Right lung (tissue), 2 donors: ENCODE measurements at regions not wholly inside any gene's neighbourhood (a gene's known extent, or its start where the extent isn't known, plus 50 kb on each side); places are given as distances from the start of the nearest gene placed in this dataset.
A peak's percentile ranks its signal among the peaks of the same experiment; 100 is the strongest.

ENCODE experiments used
- DNase-seq, 2 donors: peaks; one replicate each; pipeline ENCODE4 v3.0.0-alpha.2; 2013

DNA sequence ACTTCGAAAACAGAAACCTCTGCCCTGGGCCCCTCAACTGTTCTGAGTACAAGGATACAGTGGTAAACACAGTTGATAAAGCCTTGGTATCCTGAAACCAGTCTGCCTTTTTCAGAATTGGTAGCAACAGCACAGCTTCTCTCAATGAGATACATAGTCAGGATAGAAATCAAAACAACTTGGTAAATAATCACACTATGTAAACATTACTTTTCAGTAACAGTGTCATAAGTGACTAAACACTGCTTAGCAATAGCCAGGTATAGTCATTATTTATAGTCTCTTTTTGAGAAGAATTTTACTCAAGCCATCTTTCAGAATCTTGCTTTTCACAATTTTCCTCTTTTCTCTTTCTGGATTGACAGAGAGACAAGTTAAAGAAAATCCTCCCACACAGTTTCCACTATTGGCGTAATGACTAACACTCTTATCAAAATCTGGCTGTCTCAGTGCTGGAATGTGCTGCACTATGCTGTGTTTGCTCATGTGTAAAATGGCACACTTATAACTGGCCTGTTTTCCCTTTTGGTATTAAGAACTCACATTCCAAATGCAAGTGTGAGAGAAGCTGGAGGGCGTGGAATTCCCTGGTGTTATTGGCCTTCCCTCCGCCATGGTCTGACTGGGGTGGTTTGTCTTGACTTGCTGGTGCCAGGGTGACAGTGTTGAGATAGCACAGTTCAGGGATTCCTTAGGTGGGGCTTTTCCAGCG, 368.8 kb downstream of the TDRD3 start:
- no peak for DNase-seq

DNA sequence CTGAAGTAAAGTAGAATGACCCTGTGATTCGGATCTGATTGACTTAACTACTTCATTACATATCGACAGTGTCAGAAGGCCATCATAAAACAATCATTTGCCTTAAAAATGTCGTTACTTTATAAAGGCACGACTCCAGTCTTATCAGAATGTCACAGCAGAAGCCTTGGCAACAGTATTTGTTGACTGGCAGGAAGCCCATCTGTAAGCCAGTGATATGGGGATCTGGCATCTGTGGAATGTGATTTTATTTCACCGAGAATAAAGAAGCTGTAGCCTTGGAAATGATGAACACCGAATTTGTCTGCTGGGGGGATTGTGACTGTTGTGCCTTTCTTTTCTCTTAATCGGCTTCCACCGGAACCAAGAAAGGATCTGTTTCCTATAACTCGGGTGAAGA, 362.5 kb downstream of the TDRD3 start:
- DNase-seq, result peak in 1 of 2 donors; percentile 21

DNA sequence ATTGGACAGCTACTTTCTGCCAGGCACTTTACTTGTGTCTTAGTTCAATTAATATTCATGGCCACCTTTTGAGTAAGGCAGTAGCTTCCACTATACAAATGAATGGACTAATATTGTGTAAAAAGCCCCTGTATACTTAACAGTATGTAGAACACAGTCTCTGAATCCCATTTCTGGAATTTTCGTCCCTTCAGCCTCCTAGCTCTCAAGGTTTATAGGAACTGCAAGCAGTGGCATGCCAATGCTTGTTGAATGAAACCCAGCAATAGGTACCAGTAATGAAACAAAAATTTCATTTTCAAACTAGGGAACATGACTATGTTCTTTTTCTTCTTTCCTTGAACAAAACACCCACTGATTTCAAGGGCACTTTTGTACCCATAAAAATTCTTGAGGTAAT, 361.6 kb downstream of the TDRD3 start:
- no peak for DNase-seq

DNA sequence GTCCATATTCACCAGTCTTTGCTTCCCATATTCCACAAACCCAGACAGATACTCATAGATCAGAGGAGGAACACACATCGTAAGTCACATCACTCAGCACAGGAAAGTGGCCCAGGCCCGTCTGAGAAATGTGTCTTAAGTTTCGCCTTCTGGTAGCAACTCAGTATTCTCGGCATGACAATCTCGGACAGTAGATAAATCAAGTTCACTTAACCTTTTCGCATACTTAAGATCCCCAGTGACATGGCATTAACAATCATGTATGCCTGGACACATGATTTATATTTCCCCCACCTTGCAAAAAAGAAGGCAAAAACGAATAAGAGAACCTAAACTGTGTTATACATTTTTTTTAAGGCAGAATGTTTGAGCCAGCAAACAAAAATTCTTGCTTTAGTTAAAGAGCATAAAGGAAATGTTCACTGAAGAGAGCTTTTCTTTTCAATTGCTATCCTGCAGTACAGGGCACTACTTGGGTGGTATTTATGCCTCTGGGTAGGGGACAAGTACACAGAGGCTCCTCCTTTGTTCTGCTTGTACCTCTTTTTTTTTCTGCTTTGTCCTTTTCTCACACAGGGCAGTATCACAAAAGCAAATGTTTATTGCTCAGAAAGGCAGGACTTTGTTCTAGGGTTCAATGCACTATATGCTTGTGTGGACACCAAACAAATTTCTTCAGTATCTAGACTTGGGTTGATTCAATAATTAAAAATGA, 360.6 kb downstream of the TDRD3 start:
- DNase-seq, result no peak

DNA sequence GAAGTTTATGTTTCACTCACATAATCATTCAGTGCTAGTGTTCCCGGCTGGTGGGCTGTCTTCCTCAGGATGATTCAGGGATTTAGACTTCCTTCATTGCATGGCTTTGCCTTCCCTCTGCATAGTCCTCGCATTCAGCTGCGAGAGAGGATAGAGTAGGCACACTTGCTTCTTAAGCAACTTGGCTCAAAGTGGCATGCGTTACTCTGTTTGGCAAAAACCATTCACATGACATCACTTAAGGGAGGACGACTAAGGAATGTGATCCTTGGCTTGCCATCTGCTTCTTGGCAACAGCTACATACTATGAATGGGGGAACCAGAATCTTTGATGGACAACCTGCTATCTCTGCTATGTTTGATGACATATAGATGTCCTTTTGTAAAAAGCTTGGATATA, 359.3 kb downstream of the TDRD3 start:
- no peak for DNase-seq

DNA sequence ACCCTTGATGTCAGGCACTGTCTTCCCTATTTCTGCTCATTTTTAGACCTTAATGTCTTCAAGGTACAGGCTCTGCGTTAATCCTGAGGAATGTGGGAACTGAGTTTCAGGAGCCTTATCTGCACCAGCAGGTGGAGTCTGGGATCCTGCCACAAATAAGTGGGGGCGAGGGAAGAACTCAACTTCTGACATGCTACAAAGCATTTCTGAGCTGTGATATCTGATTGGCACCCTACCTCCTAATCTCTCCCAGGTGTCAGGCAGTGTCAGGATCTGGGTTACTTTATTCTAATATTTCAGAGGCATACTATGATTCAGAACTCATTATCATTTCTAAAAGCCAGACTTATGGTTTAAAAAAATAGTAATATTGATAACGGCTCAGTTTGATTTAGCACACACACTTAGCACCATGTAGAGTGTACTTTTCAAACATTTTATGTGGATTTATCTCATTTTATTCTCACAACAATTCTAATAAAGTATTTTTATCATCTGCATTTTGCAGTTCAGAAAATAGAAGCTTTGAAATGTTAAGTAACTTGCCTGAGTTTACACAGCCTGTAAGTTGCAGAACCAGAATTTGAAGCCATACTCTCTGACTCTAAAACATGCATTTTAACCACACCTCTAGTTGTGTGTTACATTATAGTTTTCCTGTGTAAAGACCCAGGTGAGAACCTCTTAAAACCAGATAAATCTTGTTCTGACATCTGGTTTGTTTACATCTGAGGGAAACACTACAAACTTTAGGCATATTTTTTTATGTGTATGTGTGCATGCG, 358.6 kb downstream of the TDRD3 start:
- DNase-seq, result no peak

DNA sequence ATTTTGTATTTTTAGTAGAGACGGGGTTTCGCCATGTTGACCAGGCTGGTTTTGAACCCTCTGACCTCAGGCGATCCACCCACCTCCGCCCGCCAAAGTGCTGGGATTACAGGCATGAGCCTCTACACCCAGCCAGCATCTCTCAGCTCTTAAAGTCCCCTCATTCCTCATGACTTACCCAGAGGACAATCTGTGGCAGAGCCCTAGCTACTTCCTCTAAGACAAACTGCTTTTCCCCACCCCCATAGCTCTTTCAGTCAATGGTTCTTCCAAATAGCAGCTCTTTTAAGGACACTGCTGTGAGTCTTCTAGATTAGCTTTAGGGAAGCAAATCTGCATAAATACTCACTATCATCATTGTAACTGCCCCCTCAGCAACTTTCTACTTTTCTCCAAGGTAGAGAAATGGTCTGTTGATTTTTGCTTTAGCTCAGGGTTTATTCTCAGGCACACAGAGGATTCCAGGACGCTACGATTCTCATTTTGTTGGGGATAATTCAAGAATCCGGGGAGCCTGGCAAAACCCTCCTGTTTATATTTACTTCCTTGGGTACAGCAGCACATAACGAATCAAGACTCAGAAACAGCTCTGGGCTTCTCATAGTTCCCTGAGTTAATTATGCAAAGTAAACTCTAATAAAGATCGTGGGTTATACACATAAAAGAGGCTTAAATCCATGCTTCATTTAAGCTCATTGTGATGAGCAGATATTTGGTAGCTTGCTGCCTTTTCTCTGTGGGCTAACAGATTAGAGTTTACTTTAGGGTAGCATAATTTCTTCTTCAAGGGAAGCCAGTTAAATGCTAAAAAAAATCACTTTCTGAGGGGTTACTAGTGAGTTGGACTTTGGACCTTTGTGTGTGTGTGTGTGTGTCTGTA, 357.4 kb downstream of the TDRD3 start:
- no peak for DNase-seq

DNA sequence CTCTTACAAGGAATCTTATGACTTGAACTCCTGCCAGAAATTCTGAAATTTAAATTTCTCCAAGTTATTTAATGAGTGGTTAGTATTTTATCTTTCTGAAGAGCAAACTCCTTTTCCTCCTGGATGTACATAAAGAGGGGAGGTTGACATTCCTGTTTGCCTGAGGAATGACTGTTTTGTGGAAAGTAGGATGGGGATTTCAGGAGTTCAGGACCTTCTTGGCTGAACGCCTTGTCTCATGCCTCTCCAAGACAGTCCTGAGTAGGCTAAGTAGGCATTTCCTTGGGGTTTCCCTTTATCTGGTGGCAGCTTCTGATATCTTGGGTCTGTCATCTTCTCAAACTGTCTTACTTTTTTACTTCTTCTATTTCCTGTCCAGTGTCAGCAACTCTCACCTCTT, 356.6 kb downstream of the TDRD3 start:
- DNase-seq, result no peak

DNA sequence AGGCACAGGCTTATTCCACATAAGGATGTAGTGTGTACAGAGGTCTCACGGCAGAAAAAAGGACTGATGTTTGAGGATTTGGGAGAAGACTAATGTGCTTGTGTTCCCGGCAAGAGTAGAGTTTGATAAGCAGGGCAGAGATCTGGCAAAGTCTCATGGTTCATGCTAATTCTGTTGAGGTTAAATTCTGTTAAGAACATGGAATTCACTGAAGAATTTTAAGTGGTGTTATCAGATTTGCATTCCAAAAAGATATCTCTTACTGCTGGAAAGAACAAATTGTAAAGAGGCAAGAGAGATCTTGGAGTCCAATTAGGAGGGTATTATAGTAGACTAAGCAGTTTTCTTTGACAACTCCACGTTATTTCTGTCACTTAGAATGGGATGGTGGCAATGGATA, 348.3 kb downstream of the TDRD3 start:
- DNase-seq, result no peak

DNA sequence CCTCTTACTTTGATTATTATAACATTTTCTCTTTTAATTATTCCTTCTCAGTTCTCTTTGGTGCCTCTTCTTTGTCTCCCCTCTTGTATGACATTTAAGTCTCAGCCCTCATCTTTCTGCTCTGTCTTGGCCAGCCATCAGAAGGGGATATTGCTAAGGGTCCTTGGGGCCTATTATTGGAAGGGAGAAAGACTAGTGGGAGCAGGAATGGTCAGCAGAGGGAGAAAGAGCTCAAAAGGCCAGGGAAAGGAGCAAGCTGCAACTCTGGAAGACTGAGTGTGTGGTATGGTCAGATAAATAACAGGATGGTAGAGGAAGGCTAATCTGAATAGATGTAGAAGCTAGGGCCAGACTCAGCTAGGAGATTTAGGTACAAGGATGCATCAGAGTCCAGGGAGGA, 336.9 kb downstream of the TDRD3 start:
- no peak for DNase-seq

DNA sequence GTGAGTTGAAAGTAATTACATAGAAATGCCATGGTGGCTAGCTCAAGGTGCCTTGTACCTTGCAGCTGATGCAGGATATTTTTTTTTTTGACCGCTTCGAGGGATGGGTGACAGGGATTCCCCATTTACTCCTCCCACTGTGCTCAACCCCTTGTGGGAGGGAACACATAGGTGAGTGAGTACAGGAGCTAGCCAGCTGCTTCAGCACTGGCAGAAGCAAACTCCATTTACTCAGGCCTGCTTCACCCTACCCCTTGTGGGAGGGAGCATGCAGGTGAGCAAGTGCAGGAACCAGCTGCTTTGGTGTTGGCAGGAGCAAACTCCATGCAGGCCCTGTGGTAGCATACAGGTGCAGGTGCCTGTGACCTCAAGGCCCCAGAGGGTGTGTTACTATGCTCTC, 330.1 kb downstream of the TDRD3 start:
- no peak for DNase-seq

DNA sequence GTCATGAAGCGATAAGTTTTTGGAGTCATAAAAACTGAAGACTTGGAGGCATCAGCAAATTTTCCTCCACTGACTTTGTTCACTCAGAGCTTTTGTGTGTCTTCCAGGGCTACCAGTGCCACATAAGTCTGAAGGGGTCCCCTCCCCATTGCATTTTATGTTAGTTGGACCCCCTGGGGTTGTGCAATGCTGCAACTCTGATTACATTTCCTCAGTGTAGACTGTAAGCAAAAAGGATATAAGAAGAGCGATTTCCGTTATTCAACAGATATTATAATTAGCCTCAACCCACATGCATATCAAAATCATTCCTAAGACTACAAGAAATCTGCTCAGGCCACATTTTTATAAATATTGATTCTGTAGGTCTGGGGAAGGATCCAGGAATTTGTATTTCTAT, 324.0 kb downstream of the TDRD3 start:
- no peak for DNase-seq

DNA sequence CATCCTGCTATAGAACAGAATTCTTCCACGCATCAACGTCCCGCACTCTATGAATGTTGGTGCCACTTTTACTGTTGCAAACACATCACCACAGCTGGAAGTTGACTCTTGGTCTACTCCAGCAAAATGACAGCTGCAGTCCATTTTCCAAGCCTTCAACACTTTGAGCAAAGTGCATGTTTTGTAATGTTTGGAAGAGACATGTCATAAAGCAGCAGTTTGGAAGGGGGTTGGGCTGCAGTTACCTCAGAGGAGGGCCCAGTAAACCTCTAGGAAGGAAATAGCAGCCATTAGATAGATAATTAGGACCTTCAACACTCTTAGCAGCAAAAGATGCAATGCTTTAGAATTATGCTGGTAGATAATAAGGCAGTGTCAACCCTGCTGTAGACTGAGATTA, 323.6 kb downstream of the TDRD3 start:
- DNase-seq, result no peak

DNA sequence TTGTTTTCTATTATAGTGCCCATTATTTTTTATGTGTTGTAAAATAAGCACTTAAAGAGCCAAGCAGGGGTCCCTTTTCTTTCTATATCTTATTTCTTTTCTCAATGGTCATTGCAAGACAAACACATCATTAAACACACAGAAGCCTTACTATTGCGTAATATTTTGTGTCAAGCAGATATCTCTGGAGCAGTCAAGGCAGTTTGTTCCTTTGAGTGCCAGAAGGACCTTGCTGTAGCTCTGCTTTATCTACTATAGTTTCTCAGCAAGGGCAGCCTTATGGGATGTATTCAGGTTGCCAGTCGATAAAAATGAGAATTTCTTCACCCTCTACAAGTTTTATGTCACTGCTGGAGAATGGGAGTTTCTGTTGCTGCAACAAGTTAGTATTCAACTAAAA, 319.3 kb downstream of the TDRD3 start:
- DNase-seq, result peak; percentile 6 to 15

DNA sequence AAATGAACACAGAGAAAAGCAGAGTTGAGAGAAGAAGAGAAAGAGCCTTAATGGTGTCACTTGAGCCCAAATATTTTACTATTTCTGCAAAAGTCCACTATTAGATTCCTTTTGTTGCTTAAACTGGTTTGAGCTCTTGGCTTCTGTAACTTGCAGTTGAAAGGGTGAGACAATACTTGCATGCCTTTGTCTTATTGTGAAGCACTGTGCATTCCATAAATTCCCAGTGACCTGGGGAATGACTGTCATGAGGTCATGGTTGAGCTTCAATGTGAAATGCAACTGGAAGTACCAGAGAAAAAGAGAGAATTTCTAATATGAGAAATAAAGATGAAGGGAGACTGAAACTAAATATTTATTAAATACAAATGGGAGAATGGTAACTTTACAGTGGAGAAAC, 310.9 kb downstream of the TDRD3 start:
- DNase-seq, result no peak

DNA sequence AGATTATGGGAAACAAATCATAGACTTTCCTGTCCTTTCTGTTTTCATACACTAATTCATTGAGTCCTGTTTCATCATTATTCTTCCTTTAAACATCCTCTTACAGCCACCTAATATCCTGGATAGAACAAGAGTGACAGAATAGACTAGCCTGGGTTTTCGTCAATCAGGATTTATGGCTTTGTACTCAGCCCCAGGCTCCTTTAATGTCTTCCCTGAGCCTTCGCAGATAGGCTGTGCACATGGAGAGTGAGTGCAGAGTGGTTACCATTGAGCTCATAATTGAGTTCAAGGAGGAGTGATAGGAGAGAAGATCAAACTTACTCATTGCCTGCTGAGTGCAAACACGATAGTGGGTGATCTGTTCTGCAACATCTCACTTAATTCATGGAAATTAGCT, 304.9 kb downstream of the TDRD3 start:
- no peak for DNase-seq

DNA sequence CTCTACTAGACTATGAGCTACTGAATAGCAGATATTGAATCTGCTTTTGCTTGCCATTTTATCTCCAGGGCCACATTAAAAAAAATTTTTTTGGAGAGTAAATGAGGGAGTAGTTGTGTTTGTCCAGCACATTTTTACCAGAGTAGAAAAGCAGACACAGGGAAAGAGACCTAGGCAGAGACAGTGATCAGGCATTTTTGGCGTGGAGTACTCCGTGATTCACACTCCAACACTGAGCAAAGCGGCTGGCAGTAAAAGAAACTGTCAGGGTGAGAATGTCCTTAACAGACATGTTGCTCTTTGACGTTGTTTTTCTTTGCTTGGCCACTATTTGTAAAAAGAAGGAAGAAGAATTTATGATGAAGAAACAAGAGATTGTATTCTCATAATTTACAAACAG, 304.0 kb downstream of the TDRD3 start:
- DNase-seq, result no peak

DNA sequence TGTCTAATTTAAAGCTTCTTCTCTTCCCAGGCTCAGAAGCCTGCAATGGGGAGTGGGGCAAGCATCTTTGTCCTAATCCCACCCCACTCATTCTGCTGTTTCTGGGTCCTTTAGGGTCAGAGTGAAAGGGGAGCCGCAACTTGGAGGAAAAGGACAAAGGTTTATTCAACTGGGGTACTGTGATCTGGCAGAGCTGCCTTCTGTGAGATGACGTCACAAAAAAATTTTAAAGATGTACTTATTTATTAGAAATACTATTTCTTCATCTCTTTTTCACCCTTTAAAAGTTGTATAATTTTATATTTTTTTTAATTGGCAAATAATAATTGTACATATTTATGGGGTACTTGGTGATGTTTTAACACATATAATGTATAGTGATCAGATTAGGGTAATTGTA, 302.6 kb downstream of the TDRD3 start:
- DNase-seq, result no peak

DNA sequence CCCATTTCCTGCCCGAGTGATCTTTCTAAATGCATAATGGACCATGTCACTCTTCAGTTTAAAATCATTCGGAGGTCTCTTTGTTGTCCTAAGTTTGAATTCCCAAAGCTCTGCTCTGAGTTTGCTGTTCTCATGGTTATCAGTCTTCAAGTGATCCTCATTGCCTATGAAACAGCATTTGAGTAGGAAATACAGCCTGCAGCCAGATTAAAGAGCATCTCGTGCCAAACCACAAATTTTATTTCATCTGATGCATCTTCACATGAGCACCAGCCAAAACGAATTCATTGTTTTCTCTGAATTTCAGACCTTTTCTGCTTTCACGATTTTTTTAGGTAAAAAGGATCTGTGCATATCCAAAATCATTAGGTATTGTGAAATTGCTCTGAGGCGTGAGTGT, 299.6 kb downstream of the TDRD3 start:
- DNase-seq, result no peak

DNA sequence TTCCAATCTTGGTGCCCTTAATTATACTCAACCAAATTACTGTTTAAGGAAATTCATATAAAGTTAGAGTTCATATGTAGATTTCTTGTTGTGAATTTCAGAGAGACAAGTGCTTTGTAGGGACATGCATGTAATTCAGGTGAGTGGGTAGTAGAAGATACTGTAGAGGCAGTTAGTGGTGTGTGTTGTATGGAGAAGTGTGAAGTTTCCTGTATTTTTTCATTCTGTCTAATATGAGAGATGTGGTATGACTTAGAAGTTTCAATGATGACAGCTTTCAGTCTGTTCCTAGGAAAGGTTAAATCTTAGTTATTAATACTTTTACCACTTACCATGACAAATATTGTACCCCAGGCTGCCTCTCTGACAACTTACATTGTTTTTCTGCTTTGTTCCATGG, 294.2 kb downstream of the TDRD3 start:
- no peak for DNase-seq

DNA sequence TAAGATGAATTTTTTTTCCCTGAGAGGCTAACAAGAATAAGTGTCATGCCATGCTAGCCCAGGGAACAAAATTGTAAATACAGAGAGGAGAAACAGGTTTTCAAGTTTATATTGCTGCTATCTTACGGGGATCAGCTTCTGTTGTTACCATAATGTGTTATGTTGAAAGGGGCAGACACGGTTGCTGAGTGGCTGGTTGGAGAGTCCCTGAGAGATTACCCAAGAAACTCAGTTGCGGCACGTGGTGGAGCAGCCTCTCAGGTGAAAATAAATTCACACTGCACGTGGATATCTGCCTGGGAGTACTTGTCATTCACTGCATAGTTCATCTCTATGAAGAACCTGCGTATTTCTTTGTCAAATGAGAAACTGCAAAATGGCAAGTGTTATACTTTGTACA, 293.6 kb downstream of the TDRD3 start:
- peak; percentile 9 to 12 for DNase-seq

DNA sequence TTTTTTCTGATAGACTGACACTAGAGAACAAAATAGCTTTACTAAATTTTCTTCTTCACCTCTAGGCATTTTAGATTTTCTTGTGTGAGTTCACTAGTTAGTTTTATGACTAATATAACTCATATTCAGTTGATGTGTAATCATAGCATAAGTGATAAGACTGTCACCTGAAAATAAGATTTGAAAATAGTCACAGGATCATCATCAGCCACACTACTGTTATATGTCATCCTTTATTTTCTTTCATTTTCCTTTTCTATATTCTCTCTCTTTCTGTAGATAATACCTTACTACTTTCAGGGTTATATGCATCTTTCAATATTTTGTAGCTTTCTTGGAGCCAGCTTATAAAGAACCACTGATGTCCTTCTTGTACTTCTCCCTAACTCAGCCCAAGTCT, 292.6 kb downstream of the TDRD3 start:
- DNase-seq, result no peak
